ENCODE measurements at regions not wholly inside any gene's neighbourhood (a gene's known extent, or its start where the extent isn't known, plus 50 kb on each side); places are given as distances from the start of the nearest gene placed in this dataset.
A peak's percentile ranks its signal among the peaks of the same experiment; 100 is the strongest.

DNA sequence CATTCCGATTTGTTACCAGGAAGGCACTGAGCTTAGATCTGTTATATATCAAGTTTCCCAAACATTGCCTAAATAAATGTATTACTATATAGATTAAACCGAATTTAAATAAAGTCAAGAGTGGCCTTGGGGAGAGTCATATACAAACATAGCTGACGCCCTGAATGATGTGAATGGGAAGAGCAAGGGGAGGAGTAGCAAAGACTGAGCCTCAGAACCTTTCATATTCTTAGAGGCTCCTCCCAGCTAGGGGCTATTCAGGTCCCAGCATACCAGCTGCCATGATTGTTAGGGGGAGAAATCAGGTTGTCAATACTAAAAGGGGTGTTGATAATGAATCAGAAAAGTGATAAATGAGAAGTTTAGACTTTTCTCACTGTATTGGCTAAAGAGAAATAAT, 64.7 kb upstream of the ITGB1 start:
- TF ChIP-seq GATA3 (IDR thresholded peaks at IDR 0.05; ENCODE audit: low read depth, low read length) (no peak), GATA2 (IDR thresholded peaks at IDR 0.05; ENCODE audit: low read depth, low read length) (no peak)

- no peak for TF ChIP-seq GATA2 (IDR thresholded peaks at IDR 0.05; ENCODE audit: low read depth, low read length)
- TF ChIP-seq GATA3 (IDR thresholded peaks at IDR 0.05; ENCODE audit: low read depth, low read length): no peak
Measured at GRCh38 chr10:33022090-33022489, 64.1 kb upstream of the ITGB1 start.

DNA sequence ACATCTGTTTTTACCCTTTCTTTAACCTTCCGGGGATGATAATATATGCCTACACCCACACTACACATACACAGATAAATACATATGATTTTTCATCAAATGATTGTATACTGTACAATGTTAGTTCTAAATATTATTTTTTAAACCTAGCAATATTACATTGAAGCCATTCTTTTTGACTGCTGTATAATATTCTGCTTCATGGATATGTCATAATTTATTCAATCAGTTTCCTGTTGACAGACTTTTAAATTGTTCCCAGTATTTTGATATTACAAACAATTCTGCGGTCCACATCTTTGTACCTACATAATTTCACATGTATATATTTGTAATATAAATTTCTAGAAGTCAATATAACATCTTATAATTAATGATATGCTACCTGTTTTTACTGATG, 59.0 kb upstream of the ITGB1 start:
- TF ChIP-seq GATA3 (IDR thresholded peaks at IDR 0.05; ENCODE audit: low read depth, low read length) (no peak), GATA2 (IDR thresholded peaks at IDR 0.05; ENCODE audit: low read depth, low read length) (no peak)

- TF ChIP-seq GATA3 (IDR thresholded peaks at IDR 0.05; ENCODE audit: low read depth, low read length): no peak
- TF ChIP-seq GATA2 (IDR thresholded peaks at IDR 0.05; ENCODE audit: low read depth, low read length): no peak
Measured at GRCh38 chr10:33015761-33016547, 57.9 kb upstream of the ITGB1 start.

DNA sequence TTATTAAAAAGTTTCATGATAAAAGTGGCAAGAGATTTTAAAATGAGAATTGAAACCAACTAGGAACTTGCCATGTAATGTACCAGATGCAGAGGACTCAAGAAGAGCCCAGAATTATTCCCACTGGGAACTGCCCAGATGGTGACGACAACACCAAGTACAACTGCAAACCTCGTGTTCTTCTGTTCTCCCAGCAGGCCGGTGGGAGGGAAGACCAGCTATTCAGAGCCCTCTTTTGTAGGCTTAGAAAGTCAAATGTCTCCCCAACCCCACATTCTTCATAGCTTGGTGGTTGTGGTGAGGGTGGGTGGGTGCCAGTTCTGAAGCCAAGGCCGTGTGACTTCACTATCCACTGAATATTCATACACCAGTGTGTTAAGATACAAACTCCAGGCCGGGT, 54.3 kb upstream of the ITGB1 start:
- TF ChIP-seq GATA3 (IDR thresholded peaks at IDR 0.05; ENCODE audit: low read depth, low read length): no peak
- no peak for TF ChIP-seq GATA2 (IDR thresholded peaks at IDR 0.05; ENCODE audit: low read depth, low read length)

DNA sequence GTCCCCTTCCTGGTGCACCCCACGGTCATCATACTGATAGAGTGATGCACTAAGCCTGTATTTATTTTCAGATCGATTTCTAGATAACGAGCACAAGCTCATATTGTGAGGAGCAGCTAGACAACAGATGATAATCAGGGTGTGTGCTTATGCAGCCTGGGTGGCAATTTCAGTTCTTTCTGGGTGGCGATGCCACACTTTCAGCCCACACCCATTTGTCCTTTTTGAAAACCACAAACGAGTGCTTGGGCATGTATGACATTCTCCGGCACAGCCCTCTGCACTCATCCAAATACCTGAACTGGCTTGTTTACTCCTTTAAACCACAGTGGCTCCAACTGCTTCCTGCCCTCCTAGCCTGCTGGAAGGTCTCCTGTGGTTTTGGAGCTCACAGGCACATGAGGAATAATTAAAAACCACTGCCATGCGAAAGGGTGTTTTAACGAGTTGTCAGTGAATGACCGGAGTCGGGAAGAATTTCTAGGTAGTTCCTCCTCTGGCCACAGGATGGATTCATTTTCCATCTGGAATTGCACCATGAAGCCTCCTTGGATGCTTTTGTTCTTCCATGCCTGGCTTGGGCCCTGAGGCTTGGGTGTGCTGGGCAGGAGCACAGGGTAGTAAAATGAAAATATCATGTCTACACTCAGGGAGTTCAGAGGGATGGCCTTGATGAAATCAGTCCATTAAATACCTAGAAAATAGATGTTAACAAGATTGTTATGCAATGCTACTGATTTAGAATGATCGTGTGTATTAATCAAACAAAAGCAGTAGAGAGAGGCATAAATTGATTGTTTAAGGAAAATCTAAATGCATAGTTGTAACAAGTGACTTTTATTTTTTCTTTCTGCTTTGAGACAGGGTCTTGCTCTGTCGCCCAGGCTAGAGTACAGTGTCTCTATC, 52.4 kb upstream of the ITGB1 start:
- 0 out of 2 replicates have a peak, but pooled peaks have one; percentile 26 for TF ChIP-seq GATA2 (IDR thresholded peaks at IDR 0.05; ENCODE audit: low read depth, low read length)
- TF ChIP-seq GATA3 (IDR thresholded peaks at IDR 0.05; ENCODE audit: low read depth, low read length): no peak

- no peak for TF ChIP-seq GATA2 (IDR thresholded peaks at IDR 0.05; ENCODE audit: low read depth, low read length)
- no peak for TF ChIP-seq GATA3 (IDR thresholded peaks at IDR 0.05; ENCODE audit: low read depth, low read length)
Measured at GRCh38 chr10:33009244-33010131, 51.5 kb upstream of the ITGB1 start.

DNA sequence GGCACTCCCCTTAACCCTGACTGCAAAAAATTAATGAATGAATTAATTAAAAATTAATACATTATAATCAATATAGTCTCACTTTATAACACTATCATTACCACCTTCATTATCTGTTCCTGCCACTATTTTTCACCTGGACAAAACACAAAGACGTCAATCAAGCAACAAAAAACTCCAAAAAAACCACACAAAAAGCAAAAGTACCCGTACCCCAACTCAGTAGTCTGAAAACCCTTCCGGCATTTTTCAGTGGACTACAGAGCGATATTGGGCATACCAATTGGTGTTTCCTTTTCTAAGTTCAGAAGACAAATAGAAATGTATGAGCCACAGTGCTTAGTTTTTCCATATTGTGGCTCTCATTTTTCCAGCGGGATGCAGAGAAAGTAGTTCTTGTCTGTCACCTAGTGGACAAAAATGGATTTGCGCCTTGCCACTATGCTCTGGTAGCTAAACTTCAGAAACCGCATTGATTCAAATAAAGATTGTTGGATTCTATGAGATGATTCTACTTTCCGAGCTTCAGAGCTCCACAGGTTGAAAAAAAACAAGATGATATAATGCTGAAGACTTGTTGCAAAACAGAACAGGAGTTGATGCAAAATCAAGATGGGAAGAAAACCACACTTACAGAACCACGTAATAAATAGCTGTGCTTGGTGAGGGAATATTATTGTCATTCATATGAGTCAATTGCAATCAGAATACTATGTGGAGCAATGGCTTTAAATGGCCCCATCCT, 50.6 kb upstream of the ITGB1 start:
- TF ChIP-seq GATA3 (IDR thresholded peaks at IDR 0.05; ENCODE audit: low read depth, low read length): no peak
- no peak for TF ChIP-seq GATA2 (IDR thresholded peaks at IDR 0.05; ENCODE audit: low read depth, low read length)

All from SH-SY5Y (cell line).